B cell (primary cell): ENCODE measurements at regions not wholly inside any gene's neighbourhood (a gene's known extent, or its start where the extent isn't known, plus 50 kb on each side); places are given as distances from the start of the nearest gene placed in this dataset.

Experiments used
- ATAC-seq: fragments of 200-7000 bp; cut with Tn5 transposase; one replicate; pipeline ENCODE4 v1.10.0; 2021; ENCODE audit warnings: low read depth, mild to moderate bottlenecking, moderate number of reproducible peaks, moderate library complexity
- CTCF ChIA-PET: fragments of 350-600 bp; sonication (Branson Sonifier 250); formaldehyde crosslinking; loops from one replicate; lab custom pipeline; 2021; ENCODE audit warnings: antibody characterized with exemption, inconsistent platforms; lab: Charles Lee
- POLR2A ChIA-PET: fragments of 350-600 bp; sonication (Branson Sonifier 250); formaldehyde crosslinking; loops from one replicate; lab custom pipeline; 2021; ENCODE audit warnings: antibody characterized with exemption; lab: Charles Lee
- DNase-seq: peaks from one replicate; pipeline ENCODE4 v3.0.0; 2013
- H2AFZ ChIP-seq: 2 replicates; pipeline ENCODE4 v1.6.1; 2012; ENCODE audit warnings: mild to moderate bottlenecking, low read depth, low read length; ENCODE audit not compliant: insufficient read depth, poor library complexity, severe bottlenecking
- H3K27ac ChIP-seq, 2 donors: 1 replicate in 1 of 2; 2 replicates in 1 of 2; pipeline ENCODE4 v1.5.1; 2012 to 2013; ENCODE audit warnings: low read length in 2 of 2, mild to moderate bottlenecking in 2 of 2, moderate library complexity in 1 of 2
- H3K27me3 ChIP-seq, 4 experiments: fragments of 200-600 bp in 1 of 4; sonication (generic) in 1 of 4; replicated peaks in 1 of 4; 1 replicate in 2 of 4; 2 replicates in 2 of 4; pipeline versions ENCODE4 v1.6.1 to v1.7.0; 2013 to 2016; ENCODE audit warnings: low read length in 3 of 4, mild to moderate bottlenecking in 2 of 4, mixed read lengths in 1 of 4, moderate library complexity in 1 of 4; ENCODE audit not compliant: insufficient read depth in 4 of 4, control insufficient read depth in 3 of 4; ENCODE audit errors: control extremely low read depth in 1 of 4
- H3K36me3 ChIP-seq, 2 experiments: replicated peaks in 1 of 2; 1 replicate in 1 of 2; 2 replicates in 1 of 2; pipeline versions ENCODE4 v1.6.1 to v1.7.1; 2013; ENCODE audit warnings: low read length in 1 of 2; ENCODE audit not compliant: insufficient read depth in 2 of 2, control insufficient read depth in 1 of 2; ENCODE audit errors: control extremely low read depth in 1 of 2, extremely low read depth in 1 of 2
- H3K4me1 ChIP-seq, 2 donors: fragments of 200-600 bp in 1 of 2; sonication (generic) in 1 of 2; 1 replicate in 1 of 2; 2 replicates in 1 of 2; pipeline versions ENCODE4 v1.5.1 to v1.6.1; 2013 to 2017; ENCODE audit warnings: low read length in 2 of 2; ENCODE audit not compliant: control insufficient read depth in 2 of 2, insufficient read depth in 2 of 2
- H3K4me2 ChIP-seq: replicated peaks from 2 replicates; pipeline ENCODE3; 2012; ENCODE audit warnings: mild to moderate bottlenecking, low read depth, low read length; ENCODE audit not compliant: poor library complexity, severe bottlenecking
- H3K4me3 ChIP-seq, 5 experiments: fragments of 200-600 bp in 1 of 5; sonication (generic) in 1 of 5; 1 replicate in 3 of 5; 2 replicates in 2 of 5; pipeline versions ENCODE4 v1.5.1 to v1.7.0; 2011 to 2016; ENCODE audit warnings: low read length in 4 of 5, mild to moderate bottlenecking in 4 of 5, low read depth in 2 of 5, control low read depth in 1 of 5, moderate library complexity in 1 of 5; ENCODE audit not compliant: insufficient read depth in 1 of 5; ENCODE audit errors: control extremely low read depth in 1 of 5, extremely low read depth in 1 of 5
- H3K79me2 ChIP-seq: fragments of 200-600 bp; sonication (generic); one replicate; pipeline ENCODE4 v1.6.0; 2016; ENCODE audit warnings: low read length; ENCODE audit not compliant: control insufficient read depth, insufficient read depth
- H3K9ac ChIP-seq: fragments of 200-600 bp; sonication (generic); 2 replicates; pipeline ENCODE4 v1.6.1; 2017; ENCODE audit warnings: mild to moderate bottlenecking, low read length, moderate library complexity
- H3K9me3 ChIP-seq, 3 donors: one replicate each; pipeline versions ENCODE4 v1.6.1 to v1.7.1; 2013; ENCODE audit warnings: low read length in 2 of 3; ENCODE audit not compliant: control insufficient read depth in 2 of 3, insufficient read depth in 1 of 3; ENCODE audit errors: control extremely low read depth in 1 of 3
- H4K20me1 ChIP-seq: 2 replicates; pipeline ENCODE4 v1.6.0; 2012; ENCODE audit warnings: mild to moderate bottlenecking, low read length; ENCODE audit not compliant: insufficient read depth, control insufficient read depth, poor library complexity, severe bottlenecking
- H3K27ac Mint-ChIP-seq: one replicate; pipeline ENCODE4 v1.8.0; 2021; ENCODE audit warnings: mixed read lengths
- H3K27me3 Mint-ChIP-seq: one replicate; pipeline ENCODE4 v1.8.0; 2021; ENCODE audit warnings: mixed read lengths
- H3K4me1 Mint-ChIP-seq: one replicate; pipeline ENCODE4 v1.8.0; 2021; ENCODE audit warnings: mixed read lengths
- H3K4me3 Mint-ChIP-seq: one replicate; pipeline ENCODE4 v1.8.0; 2021; ENCODE audit warnings: mixed read lengths
- H3K9me3 Mint-ChIP-seq: one replicate; pipeline ENCODE4 v1.8.0; 2022; ENCODE audit warnings: mixed read lengths; ENCODE audit not compliant: insufficient read depth
- CTCF ChIP-seq: fragments of 200-600 bp; IDR thresholded peaks from one replicate; pipeline ENCODE4 v1.8.0; 2022; ENCODE audit warnings: antibody characterized with exemption, mild to moderate bottlenecking
- EZH2 ChIP-seq: IDR thresholded peaks from 2 replicates; pipeline ENCODE4 v1.6.1; 2012; ENCODE audit warnings: borderline replicate concordance, low read depth, mild to moderate bottlenecking, moderate library complexity, low read length; ENCODE audit not compliant: insufficient read depth, poor library complexity, severe bottlenecking
- WGBS: methylation state at CpG from one replicate; pipeline ENCODE4 v1.1.5; 2013; ENCODE audit warnings: missing lambda C conversion rate; ENCODE audit not compliant: insufficient coverage; 5-methylcytosine and 5-hydroxymethylcytosine counted together
- intact Hi-C: fragments of 100-400 bp; cut with micrococcal nuclease; formaldehyde crosslinking; loops from one replicate; pipeline ENCODE4 v1.10.0; 2022

- H3K9me3 Mint-ChIP-seq = peaks cover 3% of the 10 kb centered on the region
- H3K4me2 ChIP-seq = no peak overlapping the region
- no peak overlapping the region for H3K27ac Mint-ChIP-seq
- intact Hi-C loops = no loop called here
- H3K4me3 ChIP-seq = no peak overlapping the region
- ChIA-PET CTCF (no interaction called here), POLR2A (no interaction called here)
- no peaks in the 10 kb centered on the region for H3K79me2 ChIP-seq
- no peak for TF ChIP-seq EZH2
- TF ChIP-seq CTCF = no peak
- ATAC-seq (no peak), DNase-seq (no peak)
- no peaks in the 10 kb centered on the region for H3K36me3 ChIP-seq
- H4K20me1 ChIP-seq = no peaks in the 10 kb centered on the region
- no peaks in the 10 kb centered on the region for H3K27me3 Mint-ChIP-seq
- no peak overlapping the region for H3K4me3 Mint-ChIP-seq
- H3K4me1 ChIP-seq = no peaks in the 10 kb centered on the region
- peaks cover 0 to 13% (median 0%) of the 10 kb centered on the region in 3 donors for H3K9me3 ChIP-seq
- H3K4me1 Mint-ChIP-seq = no peaks in the 10 kb centered on the region
- H2AFZ ChIP-seq = no peak overlapping the region
- no peak overlapping the region for H3K9ac ChIP-seq
- H3K27ac ChIP-seq = no peak overlapping the region
- no CpG with 5 or more reads among the region's 1 CpG for WGBS
- no peaks in the 10 kb centered on the region for H3K27me3 ChIP-seq
Measured at GRCh38 chr5:130462516-130462915, 558.3 kb downstream of the CHSY3 start.

- H3K4me2 ChIP-seq = no peak overlapping the region
- H2AFZ ChIP-seq = no peak overlapping the region
- no CpG with 5 or more reads among the region's 2 CpGs for WGBS
- CTCF ChIA-PET = no interaction called here
- Mint-ChIP-seq H3K27me3 (no peaks in the 10 kb centered on the region), H3K9me3 (peaks cover 8% of the 10 kb centered on the region), H3K27ac (no peak overlapping the region), H3K4me3 (no peak overlapping the region), H3K4me1 (no peaks in the 10 kb centered on the region)
- peaks cover 0 to 12% (median 0%) of the 10 kb centered on the region in 3 donors for H3K9me3 ChIP-seq
- intact Hi-C loops = no loop called here
- no peak for DNase-seq
- no peak for ATAC-seq
- no peak for TF ChIP-seq CTCF
- TF ChIP-seq EZH2 = no peak
- H3K4me1 ChIP-seq = no peaks in the 10 kb centered on the region
- no peaks in the 10 kb centered on the region for H3K27me3 ChIP-seq
- no peaks in the 10 kb centered on the region for H3K36me3 ChIP-seq
- H3K9ac ChIP-seq = no peak overlapping the region
- no peaks in the 10 kb centered on the region for H3K79me2 ChIP-seq
- H3K27ac ChIP-seq = no peak overlapping the region
- H3K4me3 ChIP-seq = no peak overlapping the region
- POLR2A ChIA-PET = no interaction called here
- H4K20me1 ChIP-seq = no peaks in the 10 kb centered on the region
Measured at GRCh38 chr5:130455175-130455574, 550.9 kb downstream of the CHSY3 start.
